NCI-H345 treated with DMSO at 0.1 percent for 48 hours (cell line): ENCODE measurements at regions not wholly inside any gene's neighbourhood (a gene's known extent, or its start where the extent isn't known, plus 50 kb on each side); places are given as distances from the start of the nearest gene placed in this dataset.
A peak's percentile ranks its signal among the peaks of the same experiment; 100 is the strongest.
"Not testable (repeated sequence)": the region's sequence is repeated elsewhere in the genome, so short reads cannot be mapped to it uniquely, and the experiment has no call there.

Experiments
- DNase-seq: peaks from one replicate; lab custom pipeline; 2025; ENCODE audit not compliant: unreplicated experiment; lab: John Stamatoyannopoulos, UW

DNA sequence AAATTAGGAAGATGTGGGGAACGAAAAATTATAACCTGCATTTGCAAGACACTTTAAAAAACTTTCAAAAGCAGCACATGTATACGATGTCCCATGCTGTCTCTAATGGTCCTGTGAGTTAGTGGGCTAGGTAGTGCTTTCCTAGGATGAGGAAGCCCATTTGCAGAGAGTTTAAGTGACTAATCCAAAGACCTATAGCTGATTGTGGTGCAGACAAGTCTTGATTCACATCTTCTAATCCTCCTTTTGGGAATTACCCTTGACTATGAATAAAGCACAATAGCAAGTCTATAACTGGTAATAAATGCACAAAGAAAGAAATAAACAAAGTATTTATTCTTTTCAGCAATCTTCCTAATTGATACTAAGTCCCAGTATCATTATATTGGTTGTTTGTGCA, 234.6 kb upstream of the FANCL start:
- DNase-seq: no peak

- DNase-seq: no peak
These were observed 232.0 kb upstream of the FANCL start for GRCh38 chr2:58473165-58473564.

- no peak for DNase-seq
These were observed 225.7 kb upstream of the FANCL start for GRCh38 chr2:58466804-58467203.

- not testable (repeated sequence) for DNase-seq
These were observed 224.9 kb upstream of the FANCL start for GRCh38 chr2:58466021-58466420.

DNA sequence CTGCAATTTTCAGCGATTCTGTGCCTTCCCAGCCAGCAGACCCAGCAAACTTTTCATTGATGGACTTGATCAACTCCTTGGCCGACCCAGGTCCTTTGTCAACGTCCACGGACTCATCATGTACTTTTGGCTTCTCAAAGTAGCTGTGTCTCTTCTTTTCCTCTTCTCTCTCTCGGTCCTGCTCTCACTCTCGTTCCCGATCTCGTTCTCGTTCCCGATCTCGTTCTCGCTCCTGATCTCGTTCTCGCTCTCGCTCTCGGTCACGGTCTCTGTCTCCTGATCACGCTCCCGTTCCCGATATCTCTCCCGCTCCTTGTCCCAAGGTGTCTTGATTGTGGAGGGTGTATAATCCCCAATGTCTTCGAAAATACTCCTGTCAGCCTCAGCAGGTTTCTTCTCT, 219.5 kb upstream of the FANCL start:
- no peak for DNase-seq

DNA sequence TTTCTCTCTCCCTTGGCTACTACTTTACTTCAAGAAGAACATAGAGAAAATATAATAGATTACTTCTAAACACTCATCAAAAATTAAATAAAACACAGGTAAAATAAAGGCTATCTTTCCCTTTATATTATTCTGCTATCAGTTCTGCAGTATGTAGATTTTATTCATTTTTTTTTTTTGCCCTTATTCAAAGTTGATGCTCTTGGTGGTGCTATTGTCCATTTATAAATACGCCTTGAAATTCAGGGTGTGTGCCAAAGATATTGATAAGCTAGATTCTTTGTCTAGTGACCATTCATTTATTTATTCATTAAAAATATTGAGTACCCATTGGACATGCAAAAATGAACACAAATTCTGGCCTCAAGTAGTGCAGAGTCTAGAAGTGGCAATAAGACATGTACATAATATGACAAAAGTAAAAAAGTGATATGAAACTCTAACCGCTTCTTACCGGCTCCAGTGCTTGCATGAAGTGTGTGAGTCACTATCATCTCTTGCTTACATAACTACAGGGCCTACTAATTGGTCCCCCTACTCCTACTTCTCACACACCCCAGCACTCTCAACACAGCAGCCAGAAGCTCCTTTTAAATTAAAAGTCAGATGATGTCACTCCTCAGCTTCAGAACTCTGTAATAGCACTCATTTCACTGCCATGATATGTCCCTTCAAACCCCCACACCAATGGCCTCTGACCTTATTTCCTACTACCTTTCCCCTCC, 208.3 kb upstream of the FANCL start:
- no peak for DNase-seq

- DNase-seq: no peak
These were observed 207.7 kb upstream of the FANCL start for GRCh38 chr2:58448845-58449244.

GRCh38 chr2:58448065-58448507, 207.0 kb upstream of the FANCL start:
- peak; percentile 19 for DNase-seq

DNA sequence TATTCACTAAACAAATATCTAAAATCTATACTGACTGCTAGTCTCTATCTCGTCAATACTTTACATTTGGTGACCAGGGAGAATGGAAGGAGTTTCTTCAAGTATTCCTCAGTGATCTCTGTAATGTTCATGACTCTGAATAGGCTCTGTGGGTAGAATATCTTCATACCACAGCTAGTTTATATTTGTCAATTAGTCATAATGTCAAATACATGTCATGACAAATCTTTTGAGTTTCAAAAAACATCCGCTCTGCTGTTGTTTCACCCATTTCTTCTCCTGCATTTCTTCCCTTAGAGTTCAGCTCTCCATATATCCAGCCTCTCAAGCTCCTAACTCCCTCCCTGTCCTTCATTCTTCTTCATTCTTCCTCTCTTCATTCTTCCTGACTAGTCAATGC, 206.5 kb upstream of the FANCL start:
- no peak for DNase-seq

GRCh38 chr2:58441643-58442042, 200.5 kb upstream of the FANCL start:
- no peak for DNase-seq

DNA sequence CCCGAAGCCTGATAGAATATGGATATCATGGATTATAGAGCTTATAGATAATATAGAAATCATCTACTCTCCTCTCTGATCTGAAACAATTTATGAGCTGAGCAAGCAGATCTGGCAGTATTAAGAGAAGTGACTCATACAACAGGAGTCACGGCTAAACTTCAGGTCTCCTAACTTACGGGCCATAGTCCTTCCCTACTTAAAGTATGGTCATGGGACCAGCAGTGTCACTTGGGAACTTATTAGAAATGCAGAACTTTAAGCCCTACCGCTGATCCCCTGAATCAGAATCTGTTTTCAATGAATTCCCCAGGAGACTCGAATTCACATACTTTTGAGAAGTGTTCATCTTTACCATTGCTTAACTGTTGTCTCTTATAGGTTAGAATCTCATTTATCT, 195.7 kb upstream of the FANCL start:
- no peak for DNase-seq

DNA sequence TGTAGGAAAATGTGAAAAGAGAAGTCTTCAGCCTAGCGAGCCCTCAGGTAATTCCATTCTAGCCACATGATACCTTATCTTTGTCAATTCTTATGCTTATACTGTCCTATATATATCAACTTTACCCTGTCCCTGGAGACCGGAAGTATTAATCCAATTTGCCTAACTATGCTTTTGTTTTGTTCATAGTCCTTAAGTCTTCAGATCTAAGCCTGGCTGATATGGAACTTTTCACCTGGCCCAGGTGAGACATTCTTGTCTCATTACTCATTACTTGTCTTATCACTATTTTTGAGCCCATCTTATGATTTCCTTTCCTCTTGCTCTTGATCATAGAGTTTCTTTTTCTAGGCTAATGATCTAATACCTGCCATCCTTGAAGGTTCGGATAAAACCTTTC, 194.1 kb upstream of the FANCL start:
- no peak for DNase-seq

GRCh38 chr2:58434692-58435091, 193.6 kb upstream of the FANCL start:
- DNase-seq: no peak

DNA sequence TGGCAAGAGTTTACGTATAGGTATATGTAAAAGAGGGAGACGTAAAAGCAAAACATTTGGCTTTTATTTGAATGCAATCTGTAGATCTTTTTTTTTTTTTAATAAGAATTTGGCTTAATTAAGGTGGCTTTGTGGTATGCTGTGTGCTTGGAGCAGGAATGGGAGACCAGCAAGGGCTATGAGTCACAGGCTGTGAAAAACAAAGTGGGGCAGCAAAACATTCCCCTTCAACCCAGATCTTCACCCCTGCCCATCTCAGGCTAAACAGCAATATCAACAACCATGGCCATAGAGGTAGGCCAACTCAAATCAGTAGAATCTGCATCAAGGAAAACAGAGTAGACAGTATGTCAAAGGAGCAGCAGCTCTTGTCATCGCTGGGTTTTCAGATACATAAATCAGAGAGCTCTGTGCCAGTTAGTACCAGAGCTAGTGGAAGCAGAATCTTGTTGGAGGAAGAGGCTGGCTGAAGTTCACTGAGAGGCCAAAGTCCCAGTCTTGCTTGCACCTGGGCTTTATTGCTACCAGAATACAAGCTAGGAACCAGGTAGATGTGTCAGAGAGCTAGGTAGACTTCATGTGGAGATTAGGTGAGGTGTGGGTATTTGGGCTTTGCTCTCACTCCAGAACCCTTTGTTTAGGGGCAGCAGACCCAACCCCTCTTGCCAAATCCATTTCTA, 191.5 kb upstream of the FANCL start:
- DNase-seq: no peak

DNA sequence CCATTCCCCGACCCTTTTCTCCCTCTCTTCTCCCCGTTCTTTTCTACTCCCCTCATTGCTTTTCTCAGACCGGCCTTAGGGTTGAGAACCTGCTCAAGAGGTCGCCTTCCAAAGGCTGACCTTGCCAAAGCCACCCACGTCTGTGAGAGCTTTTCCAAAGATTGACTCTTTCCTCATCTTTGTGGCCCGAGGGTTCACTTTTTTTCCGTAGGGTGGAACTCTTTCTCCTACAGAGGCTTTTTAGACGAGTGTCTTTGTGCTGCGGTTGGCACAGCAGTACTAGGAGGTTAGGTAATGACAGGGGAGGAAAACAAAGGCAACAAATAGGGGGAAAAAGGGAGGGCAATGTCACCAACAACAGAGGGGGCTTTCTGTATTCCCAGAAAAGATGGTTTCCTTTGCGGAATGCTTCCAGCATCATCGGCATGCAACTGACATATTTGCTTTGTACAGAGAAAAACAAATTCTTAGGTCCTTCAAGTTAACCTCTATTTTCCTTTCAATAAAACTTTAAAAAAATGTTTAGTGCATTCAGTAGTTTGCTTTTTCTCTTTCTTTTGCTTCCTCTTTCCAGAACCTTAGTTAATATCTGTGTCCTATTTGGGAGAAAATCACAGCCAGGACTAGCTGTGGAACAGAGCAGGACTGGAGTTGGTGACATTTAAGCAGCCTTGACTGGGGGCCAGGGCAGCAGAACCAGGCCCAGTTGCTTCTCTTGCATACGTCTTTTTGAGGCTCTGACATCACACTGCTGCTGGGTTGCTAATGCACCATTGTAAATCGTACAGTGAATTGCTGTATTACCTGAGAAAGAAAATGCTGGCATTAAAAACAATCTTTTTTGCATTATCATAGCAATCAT, 188.1 kb upstream of the FANCL start:
- DNase-seq: no peak

- DNase-seq: peak; percentile 30
These were observed 187.2 kb upstream of the FANCL start for GRCh38 chr2:58428096-58429013.

GRCh38 chr2:58427572-58428095, 186.5 kb upstream of the FANCL start:
- peak; percentile 18 for DNase-seq

- DNase-seq: no peak
These were observed 184.2 kb upstream of the FANCL start for GRCh38 chr2:58425368-58425767.

- DNase-seq: no peak
These were observed 178.9 kb upstream of the FANCL start for GRCh38 chr2:58419983-58420382.

DNA sequence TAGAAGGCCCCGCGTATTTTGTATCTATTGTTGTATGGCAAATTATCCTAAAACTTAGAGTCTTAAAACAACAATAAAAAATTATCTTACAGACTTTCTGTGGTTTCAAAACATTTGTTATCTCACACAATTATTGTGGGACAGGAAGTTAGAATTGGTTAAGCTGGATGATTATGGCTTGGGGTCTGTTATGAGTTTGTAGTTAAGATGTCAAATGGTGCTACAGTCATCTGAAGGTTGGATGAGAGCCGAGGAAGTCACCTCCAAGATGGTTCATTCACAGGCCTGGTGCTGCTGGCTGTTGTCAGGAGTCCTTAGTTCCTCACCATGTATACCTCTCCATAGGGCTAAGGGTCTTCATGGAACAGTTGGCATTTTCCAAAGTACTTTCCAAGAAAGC, 175.6 kb upstream of the FANCL start:
- DNase-seq: no peak
